ENCODE measurements at regions not wholly inside any gene's neighbourhood (a gene's known extent, or its start where the extent isn't known, plus 50 kb on each side); places are given as distances from the start of the nearest gene placed in this dataset.

DNA sequence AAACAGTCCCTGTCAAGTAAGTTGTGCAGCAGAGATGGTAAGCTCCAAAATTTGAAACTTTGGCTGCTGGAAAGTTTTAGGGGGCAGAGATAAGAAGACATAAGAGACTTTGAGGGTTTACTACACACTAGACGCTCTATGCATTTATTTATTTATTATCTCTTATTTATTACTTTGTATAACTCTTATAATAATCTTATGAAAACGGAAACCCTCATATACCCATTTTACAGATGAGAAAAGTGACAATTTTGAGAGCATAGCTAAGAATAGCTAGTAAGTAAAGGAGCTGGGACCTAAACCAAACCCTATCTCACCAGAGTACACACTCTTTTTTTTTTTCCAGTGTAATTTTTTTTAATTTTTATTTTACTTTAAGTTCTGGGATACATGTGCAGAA, 112.8 kb upstream of the PKDCC start (continued):
- TF ChIP-seq ZNF207 (IDR thresholded peaks at IDR 0.05; ENCODE audit: borderline replicate concordance) (no peak), PAX5 (IDR thresholded peaks at IDR 0.05; ENCODE audit: borderline replicate concordance, low read depth, low read length) (no peak), NFYB (IDR thresholded peaks at IDR 0.05; ENCODE audit: insufficient read depth, low read depth, low read length) (no peak), CHD1 (IDR thresholded peaks at IDR 0.05; ENCODE audit: low read depth, low read length) (no peak), ZBTB11 (CRISPR knock-in tag; IDR thresholded peaks at IDR 0.05) (no peak), PAX8 (IDR thresholded peaks at IDR 0.05) (no peak), NFYA (IDR thresholded peaks at IDR 0.05; ENCODE audit: borderline replicate concordance, low read depth, low read length) (no peak), HDGF (IDR thresholded peaks at IDR 0.05) (no peak), CHD2 (IDR thresholded peaks at IDR 0.05; ENCODE audit: borderline replicate concordance, low read depth, low read length) (no peak)
- TF ChIP-seq, protein P1, sequence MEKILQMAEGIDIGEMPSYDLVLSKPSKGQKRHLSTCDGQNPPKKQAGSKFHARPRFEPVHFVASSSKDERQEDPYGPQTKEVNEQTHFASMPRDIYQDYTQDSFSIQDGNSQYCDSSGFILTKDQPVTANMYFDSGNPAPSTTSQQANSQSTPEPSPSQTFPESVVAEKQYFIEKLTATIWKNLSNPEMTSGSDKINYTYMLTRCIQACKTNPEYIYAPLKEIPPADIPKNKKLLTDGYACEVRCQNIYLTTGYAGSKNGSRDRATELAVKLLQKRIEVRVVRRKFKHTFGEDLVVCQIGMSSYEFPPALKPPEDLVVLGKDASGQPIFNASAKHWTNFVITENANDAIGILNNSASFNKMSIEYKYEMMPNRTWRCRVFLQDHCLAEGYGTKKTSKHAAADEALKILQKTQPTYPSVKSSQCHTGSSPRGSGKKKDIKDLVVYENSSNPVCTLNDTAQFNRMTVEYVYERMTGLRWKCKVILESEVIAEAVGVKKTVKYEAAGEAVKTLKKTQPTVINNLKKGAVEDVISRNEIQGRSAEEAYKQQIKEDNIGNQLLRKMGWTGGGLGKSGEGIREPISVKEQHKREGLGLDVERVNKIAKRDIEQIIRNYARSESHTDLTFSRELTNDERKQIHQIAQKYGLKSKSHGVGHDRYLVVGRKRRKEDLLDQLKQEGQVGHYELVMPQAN (conservative IDR thresholded peaks at IDR 0.05): no peak
- TF ChIP-seq, protein P2, sequence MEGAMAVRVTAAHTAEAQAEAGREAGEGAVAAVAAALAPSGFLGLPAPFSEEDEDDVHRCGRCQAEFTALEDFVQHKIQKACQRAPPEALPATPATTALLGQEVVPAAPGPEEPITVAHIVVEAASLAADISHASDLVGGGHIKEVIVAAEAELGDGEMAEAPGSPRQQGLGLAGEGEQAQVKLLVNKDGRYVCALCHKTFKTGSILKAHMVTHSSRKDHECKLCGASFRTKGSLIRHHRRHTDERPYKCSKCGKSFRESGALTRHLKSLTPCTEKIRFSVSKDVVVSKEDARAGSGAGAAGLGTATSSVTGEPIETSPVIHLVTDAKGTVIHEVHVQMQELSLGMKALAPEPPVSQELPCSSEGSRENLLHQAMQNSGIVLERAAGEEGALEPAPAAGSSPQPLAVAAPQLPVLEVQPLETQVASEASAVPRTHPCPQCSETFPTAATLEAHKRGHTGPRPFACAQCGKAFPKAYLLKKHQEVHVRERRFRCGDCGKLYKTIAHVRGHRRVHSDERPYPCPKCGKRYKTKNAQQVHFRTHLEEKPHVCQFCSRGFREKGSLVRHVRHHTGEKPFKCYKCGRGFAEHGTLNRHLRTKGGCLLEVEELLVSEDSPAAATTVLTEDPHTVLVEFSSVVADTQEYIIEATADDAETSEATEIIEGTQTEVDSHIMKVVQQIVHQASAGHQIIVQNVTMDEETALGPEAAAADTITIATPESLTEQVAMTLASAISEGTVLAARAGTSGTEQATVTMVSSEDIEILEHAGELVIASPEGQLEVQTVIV (IDR thresholded peaks at IDR 0.05; ENCODE audit: borderline replicate concordance, partially characterized antibody): no peak

All from GM12878 (cell line).